ENCODE measurements at regions not wholly inside any gene's neighbourhood (a gene's known extent, or its start where the extent isn't known, plus 50 kb on each side); places are given as distances from the start of the nearest gene placed in this dataset.

DNA sequence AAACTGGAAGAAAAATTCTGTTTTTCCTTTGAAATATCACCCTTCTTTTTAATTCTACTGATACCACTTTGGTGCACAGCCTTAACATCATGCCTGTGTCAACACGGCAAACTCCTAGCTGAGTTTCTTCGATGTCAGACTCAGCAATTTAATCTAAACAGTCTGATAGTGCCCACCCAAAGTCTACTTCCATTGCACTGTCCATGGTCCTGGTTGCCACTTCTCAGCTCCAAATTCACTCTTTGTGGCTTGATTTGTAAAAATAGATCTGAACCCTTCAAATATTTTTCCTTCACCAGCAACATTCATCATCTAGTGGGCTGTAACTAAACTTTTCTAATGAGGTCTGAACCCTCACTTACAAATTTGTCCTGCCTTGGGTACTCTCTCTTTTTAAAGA lies 107.8 kb downstream of the NUDT12 start:
- Histone ChIP-seq H3K4me3 (ENCODE audit: low read length) (no peak overlapping the region), H3K9me3 (ENCODE audit: low read length) (no peaks in the 10 kb centered on the region), H2AFZ (ENCODE audit: low read depth, low read length) (no peak overlapping the region), H3K27me3 (ENCODE audit: insufficient read depth, low read depth, low read length) (no peaks in the 10 kb centered on the region), H3K36me3 (ENCODE audit: insufficient read depth, low read length) (no peaks in the 10 kb centered on the region), H3K4me2 (ENCODE audit: low read length) (no peak overlapping the region), H3K9ac (ENCODE audit: low read length) (no peak overlapping the region), H4K20me1 (ENCODE audit: insufficient read depth) (no peaks in the 10 kb centered on the region), H3F3A (ENCODE audit: insufficient read depth, low read length, poor library complexity, severe bottlenecking) (no peaks in the 10 kb centered on the region), H3K79me2 (replicated peaks; ENCODE audit: insufficient read depth, low read length) (no peaks in the 10 kb centered on the region), H3K9me2 (ENCODE audit: insufficient read depth, low read length) (no peaks in the 10 kb centered on the region), H3K27ac (ENCODE audit: low read length) (no peak overlapping the region)
- TF ChIP-seq MXI1 (conservative IDR thresholded peaks at IDR 0.05; ENCODE audit: poor library complexity, severe bottlenecking) = no peak
- no peak for TF ChIP-seq TAF1 (IDR thresholded peaks at IDR 0.05; ENCODE audit: low read depth)
- TF ChIP-seq EP300 (conservative IDR thresholded peaks at IDR 0.05; ENCODE audit: poor library complexity, severe bottlenecking) = no peak
- TF ChIP-seq, protein P1, sequence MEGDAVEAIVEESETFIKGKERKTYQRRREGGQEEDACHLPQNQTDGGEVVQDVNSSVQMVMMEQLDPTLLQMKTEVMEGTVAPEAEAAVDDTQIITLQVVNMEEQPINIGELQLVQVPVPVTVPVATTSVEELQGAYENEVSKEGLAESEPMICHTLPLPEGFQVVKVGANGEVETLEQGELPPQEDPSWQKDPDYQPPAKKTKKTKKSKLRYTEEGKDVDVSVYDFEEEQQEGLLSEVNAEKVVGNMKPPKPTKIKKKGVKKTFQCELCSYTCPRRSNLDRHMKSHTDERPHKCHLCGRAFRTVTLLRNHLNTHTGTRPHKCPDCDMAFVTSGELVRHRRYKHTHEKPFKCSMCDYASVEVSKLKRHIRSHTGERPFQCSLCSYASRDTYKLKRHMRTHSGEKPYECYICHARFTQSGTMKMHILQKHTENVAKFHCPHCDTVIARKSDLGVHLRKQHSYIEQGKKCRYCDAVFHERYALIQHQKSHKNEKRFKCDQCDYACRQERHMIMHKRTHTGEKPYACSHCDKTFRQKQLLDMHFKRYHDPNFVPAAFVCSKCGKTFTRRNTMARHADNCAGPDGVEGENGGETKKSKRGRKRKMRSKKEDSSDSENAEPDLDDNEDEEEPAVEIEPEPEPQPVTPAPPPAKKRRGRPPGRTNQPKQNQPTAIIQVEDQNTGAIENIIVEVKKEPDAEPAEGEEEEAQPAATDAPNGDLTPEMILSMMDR (IDR thresholded peaks at IDR 0.05; ENCODE audit: poor library complexity, severe bottlenecking) = no peak
- TF ChIP-seq RAD21 (conservative IDR thresholded peaks at IDR 0.05) = no peak
- TF ChIP-seq EZH2 (IDR thresholded peaks at IDR 0.05; ENCODE audit: borderline replicate concordance, insufficient read depth, low read length, poor library complexity, severe bottlenecking) = no peak
- TF ChIP-seq, protein P2, sequence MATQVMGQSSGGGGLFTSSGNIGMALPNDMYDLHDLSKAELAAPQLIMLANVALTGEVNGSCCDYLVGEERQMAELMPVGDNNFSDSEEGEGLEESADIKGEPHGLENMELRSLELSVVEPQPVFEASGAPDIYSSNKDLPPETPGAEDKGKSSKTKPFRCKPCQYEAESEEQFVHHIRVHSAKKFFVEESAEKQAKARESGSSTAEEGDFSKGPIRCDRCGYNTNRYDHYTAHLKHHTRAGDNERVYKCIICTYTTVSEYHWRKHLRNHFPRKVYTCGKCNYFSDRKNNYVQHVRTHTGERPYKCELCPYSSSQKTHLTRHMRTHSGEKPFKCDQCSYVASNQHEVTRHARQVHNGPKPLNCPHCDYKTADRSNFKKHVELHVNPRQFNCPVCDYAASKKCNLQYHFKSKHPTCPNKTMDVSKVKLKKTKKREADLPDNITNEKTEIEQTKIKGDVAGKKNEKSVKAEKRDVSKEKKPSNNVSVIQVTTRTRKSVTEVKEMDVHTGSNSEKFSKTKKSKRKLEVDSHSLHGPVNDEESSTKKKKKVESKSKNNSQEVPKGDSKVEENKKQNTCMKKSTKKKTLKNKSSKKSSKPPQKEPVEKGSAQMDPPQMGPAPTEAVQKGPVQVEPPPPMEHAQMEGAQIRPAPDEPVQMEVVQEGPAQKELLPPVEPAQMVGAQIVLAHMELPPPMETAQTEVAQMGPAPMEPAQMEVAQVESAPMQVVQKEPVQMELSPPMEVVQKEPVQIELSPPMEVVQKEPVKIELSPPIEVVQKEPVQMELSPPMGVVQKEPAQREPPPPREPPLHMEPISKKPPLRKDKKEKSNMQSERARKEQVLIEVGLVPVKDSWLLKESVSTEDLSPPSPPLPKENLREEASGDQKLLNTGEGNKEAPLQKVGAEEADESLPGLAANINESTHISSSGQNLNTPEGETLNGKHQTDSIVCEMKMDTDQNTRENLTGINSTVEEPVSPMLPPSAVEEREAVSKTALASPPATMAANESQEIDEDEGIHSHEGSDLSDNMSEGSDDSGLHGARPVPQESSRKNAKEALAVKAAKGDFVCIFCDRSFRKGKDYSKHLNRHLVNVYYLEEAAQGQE (IDR thresholded peaks at IDR 0.05; ENCODE audit: borderline replicate concordance) = no peak
- no peak for TF ChIP-seq POLR2AphosphoS5 (IDR thresholded peaks at IDR 0.05)
- no peak for TF ChIP-seq SMC3 (conservative IDR thresholded peaks at IDR 0.05; ENCODE audit: poor library complexity)

DNA sequence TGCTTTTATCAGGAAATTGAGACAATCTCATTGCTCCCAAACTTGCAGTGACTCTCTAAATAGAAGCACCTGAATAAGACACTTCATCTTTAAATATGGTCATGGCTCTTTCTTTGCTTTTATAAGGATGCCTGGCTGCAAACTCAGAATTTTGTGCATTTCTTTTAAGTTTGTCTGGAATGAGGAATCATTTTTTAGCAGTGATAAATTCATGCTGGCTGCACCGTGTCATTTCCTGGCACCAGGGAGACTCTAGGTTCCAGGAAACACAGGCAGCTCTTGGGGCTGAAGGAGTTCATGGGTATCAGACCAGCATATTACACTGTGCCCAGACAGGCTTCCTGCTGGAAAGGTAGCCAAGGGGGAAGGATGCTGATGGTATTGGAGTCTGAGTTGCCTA lies 109.9 kb downstream of the NUDT12 start:
- Histone ChIP-seq H3K79me2 (replicated peaks; ENCODE audit: insufficient read depth, low read length) (no peaks in the 10 kb centered on the region), H4K20me1 (ENCODE audit: insufficient read depth) (no peaks in the 10 kb centered on the region), H3F3A (ENCODE audit: insufficient read depth, low read length, poor library complexity, severe bottlenecking) (no peaks in the 10 kb centered on the region), H3K27me3 (ENCODE audit: insufficient read depth, low read depth, low read length) (no peaks in the 10 kb centered on the region), H2AFZ (ENCODE audit: low read depth, low read length) (no peak overlapping the region), H3K36me3 (ENCODE audit: insufficient read depth, low read length) (no peaks in the 10 kb centered on the region), H3K9ac (ENCODE audit: low read length) (no peak overlapping the region), H3K9me3 (ENCODE audit: low read length) (no peaks in the 10 kb centered on the region), H3K27ac (ENCODE audit: low read length) (no peak overlapping the region), H3K4me3 (ENCODE audit: low read length) (no peak overlapping the region), H3K9me2 (ENCODE audit: insufficient read depth, low read length) (no peaks in the 10 kb centered on the region), H3K4me2 (ENCODE audit: low read length) (no peak overlapping the region)
- TF ChIP-seq, protein P1 (IDR thresholded peaks at IDR 0.05; ENCODE audit: poor library complexity, severe bottlenecking) = no peak
- TF ChIP-seq TAF1 (IDR thresholded peaks at IDR 0.05; ENCODE audit: low read depth) = no peak
